HG02970 (cell line): ENCODE measurements at regions not wholly inside any gene's neighbourhood (a gene's known extent, or its start where the extent isn't known, plus 50 kb on each side); places are given as distances from the start of the nearest gene placed in this dataset.
"Not testable (repeated sequence)": the region's sequence is repeated elsewhere in the genome, so short reads cannot be mapped to it uniquely, and the experiment has no call there.

Experiments used
- ATAC-seq: cut with Tn5 transposase; IDR thresholded peaks from one replicate; pipeline ENCODE4 v1.9.1; 2021; ENCODE audit warnings: mild to moderate bottlenecking, moderate library complexity, moderate number of reproducible peaks; ENCODE audit not compliant: unreplicated experiment, low FRiP score

- ATAC-seq, result no peak
These were observed 784.2 kb downstream of the GLUD2 start for GRCh38 chrX:121831601-121832000.

GRCh38 chrX:121832446-121832845, 785.0 kb downstream of the GLUD2 start:
- no peak for ATAC-seq

- no peak for ATAC-seq
These were observed 788.6 kb downstream of the GLUD2 start for GRCh38 chrX:121836000-121836399.

- no peak for ATAC-seq
These were observed 803.6 kb downstream of the GLUD2 start for GRCh38 chrX:121851033-121851432.

- ATAC-seq, result no peak
These were observed 806.6 kb downstream of the GLUD2 start for GRCh38 chrX:121853762-121854613.

GRCh38 chrX:121854614-121854911, 807.2 kb downstream of the GLUD2 start:
- ATAC-seq, result no peak

GRCh38 chrX:121858867-121859647, 811.6 kb downstream of the GLUD2 start:
- no peak for ATAC-seq

- no peak for ATAC-seq
These were observed 816.6 kb downstream of the GLUD2 start for GRCh38 chrX:121863976-121864375.

- no peak for ATAC-seq
These were observed 817.2 kb downstream of the GLUD2 start for GRCh38 chrX:121864561-121864960.

- ATAC-seq, result no peak
These were observed 822.6 kb downstream of the GLUD2 start for GRCh38 chrX:121869876-121870477.

- ATAC-seq, result no peak
These were observed 823.7 kb downstream of the GLUD2 start for GRCh38 chrX:121871122-121871521.

- no peak for ATAC-seq
These were observed 828.9 kb downstream of the GLUD2 start for GRCh38 chrX:121876305-121876704.

GRCh38 chrX:121877337-121877736, 829.9 kb downstream of the GLUD2 start:
- ATAC-seq, result not testable (repeated sequence)

- no peak for ATAC-seq
These were observed 839.1 kb downstream of the GLUD2 start for GRCh38 chrX:121886557-121886956.

- no peak for ATAC-seq
These were observed 847.3 kb downstream of the GLUD2 start for GRCh38 chrX:121894756-121895155.

- no peak for ATAC-seq
These were observed 855.1 kb downstream of the GLUD2 start for GRCh38 chrX:121902463-121902862.

GRCh38 chrX:121903961-121904360, 856.6 kb downstream of the GLUD2 start:
- no peak for ATAC-seq

GRCh38 chrX:121921258-121921657, 873.8 kb downstream of the GLUD2 start:
- ATAC-seq, result no peak

- ATAC-seq, result no peak
These were observed 884.2 kb downstream of the GLUD2 start for GRCh38 chrX:121931567-121931966.

- ATAC-seq, result no peak
These were observed 885.3 kb downstream of the GLUD2 start for GRCh38 chrX:121932688-121933087.

- ATAC-seq, result no peak
These were observed 901.8 kb downstream of the GLUD2 start for GRCh38 chrX:121949041-121949760.
